ENCODE measurements at regions not wholly inside any gene's neighbourhood (a gene's known extent, or its start where the extent isn't known, plus 50 kb on each side); places are given as distances from the start of the nearest gene placed in this dataset.

- no peak for DNase-seq (ENCODE audit: extremely low read depth, low read depth)
- TF ChIP-seq, protein P1, sequence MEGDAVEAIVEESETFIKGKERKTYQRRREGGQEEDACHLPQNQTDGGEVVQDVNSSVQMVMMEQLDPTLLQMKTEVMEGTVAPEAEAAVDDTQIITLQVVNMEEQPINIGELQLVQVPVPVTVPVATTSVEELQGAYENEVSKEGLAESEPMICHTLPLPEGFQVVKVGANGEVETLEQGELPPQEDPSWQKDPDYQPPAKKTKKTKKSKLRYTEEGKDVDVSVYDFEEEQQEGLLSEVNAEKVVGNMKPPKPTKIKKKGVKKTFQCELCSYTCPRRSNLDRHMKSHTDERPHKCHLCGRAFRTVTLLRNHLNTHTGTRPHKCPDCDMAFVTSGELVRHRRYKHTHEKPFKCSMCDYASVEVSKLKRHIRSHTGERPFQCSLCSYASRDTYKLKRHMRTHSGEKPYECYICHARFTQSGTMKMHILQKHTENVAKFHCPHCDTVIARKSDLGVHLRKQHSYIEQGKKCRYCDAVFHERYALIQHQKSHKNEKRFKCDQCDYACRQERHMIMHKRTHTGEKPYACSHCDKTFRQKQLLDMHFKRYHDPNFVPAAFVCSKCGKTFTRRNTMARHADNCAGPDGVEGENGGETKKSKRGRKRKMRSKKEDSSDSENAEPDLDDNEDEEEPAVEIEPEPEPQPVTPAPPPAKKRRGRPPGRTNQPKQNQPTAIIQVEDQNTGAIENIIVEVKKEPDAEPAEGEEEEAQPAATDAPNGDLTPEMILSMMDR (IDR thresholded peaks at IDR 0.05; ENCODE audit: low read depth, low read length): no peak
These were observed 476.1 kb upstream of the MPDZ start for GRCh38 chr9:13755551-13755950.

GRCh38 chr9:13750639-13751038 lies 471.1 kb upstream of the MPDZ start:
- no peak for DNase-seq (ENCODE audit: extremely low read depth, low read depth)
- TF ChIP-seq, protein P1 (IDR thresholded peaks at IDR 0.05; ENCODE audit: low read depth, low read length): no peak

DNA sequence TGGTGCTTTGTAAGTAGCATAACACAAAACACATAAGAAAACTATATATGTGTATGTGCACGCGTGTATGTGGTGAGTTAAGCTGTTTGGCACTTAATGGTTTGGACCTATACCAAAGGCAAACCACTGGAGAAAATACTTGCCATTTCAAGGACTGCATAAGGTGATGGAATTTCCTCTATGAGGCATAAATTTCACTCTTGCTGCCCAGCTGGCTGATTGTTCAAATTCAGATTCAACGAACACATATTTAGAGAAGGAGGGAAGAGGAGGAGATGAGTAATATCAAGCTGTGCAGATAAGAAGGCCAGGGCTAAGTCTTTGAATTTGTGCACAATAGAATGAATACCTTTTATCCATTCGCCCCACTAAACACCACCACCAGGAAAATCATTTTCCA lies 470.6 kb upstream of the MPDZ start:
- TF ChIP-seq, protein P1 (IDR thresholded peaks at IDR 0.05; ENCODE audit: low read depth, low read length): no peak
- no peak for DNase-seq (ENCODE audit: extremely low read depth, low read depth)

DNA sequence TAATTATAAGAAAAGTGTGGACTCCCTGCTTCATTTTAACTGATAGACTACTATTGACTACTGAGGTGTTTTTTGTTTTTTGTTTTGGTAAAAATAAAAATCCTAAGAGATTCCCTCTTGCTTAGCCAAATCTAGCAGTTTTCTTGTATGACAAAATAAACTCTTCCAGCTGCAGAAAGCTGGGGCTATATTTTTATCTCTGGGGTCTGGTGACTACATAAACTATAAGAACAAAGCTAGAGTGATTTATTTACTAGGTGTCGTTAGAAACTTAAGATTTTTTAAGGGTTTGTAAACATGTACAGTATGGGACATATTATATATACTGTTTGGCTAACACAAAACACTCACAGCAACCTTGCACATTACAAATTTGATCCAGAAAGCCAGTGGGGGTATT lies 467.4 kb upstream of the MPDZ start:
- DNase-seq (ENCODE audit: extremely low read depth, low read depth): no peak
- TF ChIP-seq, protein P1 (IDR thresholded peaks at IDR 0.05; ENCODE audit: low read depth, low read length): no peak

DNA sequence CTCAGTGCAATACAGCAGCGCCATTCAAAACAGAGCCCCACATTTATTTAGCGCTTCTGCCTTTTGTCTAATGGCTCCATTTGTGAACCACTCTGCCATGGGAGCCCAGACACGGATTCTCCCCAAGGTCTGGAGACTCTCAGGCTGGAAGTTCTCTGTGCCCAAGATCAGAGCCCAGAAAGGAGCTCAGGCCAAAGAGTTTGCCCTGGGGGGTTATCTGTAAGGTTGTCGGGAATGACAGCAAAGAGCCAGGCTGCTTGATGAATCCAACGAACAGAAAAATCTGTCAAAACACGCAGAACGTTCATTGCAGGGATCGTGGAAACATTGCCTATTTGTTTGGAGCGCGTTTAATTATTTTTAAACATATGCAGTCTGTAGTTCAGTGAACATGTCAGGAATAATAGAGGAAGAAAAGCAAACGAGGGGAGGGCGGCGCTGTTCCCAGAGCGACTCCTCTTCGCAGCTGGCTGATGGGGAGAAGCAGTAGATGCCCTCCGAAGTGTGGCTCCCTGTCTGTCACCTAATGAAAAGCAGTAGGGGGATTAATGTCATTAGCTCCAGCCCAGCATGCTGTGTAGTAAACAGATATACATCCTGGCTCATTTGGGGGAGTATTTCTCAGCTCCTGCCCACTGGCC lies 464.9 kb upstream of the MPDZ start:
- TF ChIP-seq, protein P1 (IDR thresholded peaks at IDR 0.05; ENCODE audit: low read depth, low read length): no peak
- DNase-seq (ENCODE audit: extremely low read depth, low read depth): no peak

- TF ChIP-seq, protein P1 (IDR thresholded peaks at IDR 0.05; ENCODE audit: low read depth, low read length): no peak
- DNase-seq (ENCODE audit: extremely low read depth, low read depth): no peak
These were observed 458.4 kb upstream of the MPDZ start for GRCh38 chr9:13737885-13738284.

- TF ChIP-seq, protein P1 (IDR thresholded peaks at IDR 0.05; ENCODE audit: low read depth, low read length): no peak
- no peak for DNase-seq (ENCODE audit: extremely low read depth, low read depth)
These were observed 455.7 kb upstream of the MPDZ start for GRCh38 chr9:13735181-13735580.

Measured in AG09319 (cell line).